ENCODE measurements at regions not wholly inside any gene's neighbourhood (a gene's known extent, or its start where the extent isn't known, plus 50 kb on each side); places are given as distances from the start of the nearest gene placed in this dataset.
A peak's percentile ranks its signal among the peaks of the same experiment; 100 is the strongest.
"Not testable (repeated sequence)": the region's sequence is repeated elsewhere in the genome, so short reads cannot be mapped to it uniquely, and the experiment has no call there.

GRCh38 chr6:47180633-47181032 lies 129.1 kb downstream of the TNFRSF21 start:
- Histone ChIP-seq H3K4me3 (ENCODE audit: low read length) (no peak overlapping the region), H3K27ac (ENCODE audit: low read length) (no peak overlapping the region), H3K4me1 (ENCODE audit: control insufficient read depth, insufficient read depth, low read length) (no peaks in the 10 kb centered on the region), H3K27me3 (ENCODE audit: control insufficient read depth, insufficient read depth) (no peaks in the 10 kb centered on the region), H3K9me3 (ENCODE audit: control insufficient read depth, low read length) (no peaks in the 10 kb centered on the region)
- WGBS: 91% methylated on average over 2 of the region's 2 CpGs
- DNase-seq (no peak), ATAC-seq (no peak)
- intact Hi-C loops (cut with DNase I): no loop called here

DNA sequence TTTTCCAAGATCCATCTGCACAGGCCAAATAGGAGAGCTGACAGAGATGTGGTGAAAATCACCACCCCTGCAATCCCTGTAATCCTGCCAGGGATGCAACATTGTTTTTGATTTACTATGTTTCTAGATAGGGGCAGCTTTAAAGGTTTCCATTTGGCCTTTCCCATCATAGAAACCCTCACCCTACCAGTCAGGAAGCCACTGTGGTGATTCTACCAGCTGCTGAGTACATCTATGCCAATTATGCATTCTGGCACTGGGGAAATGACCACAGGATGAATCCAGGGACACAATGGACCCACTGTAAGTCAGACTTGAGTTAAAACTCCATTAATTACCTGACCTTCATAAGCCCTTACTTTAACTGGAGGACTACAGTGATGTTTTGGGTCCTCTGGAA lies 130.4 kb downstream of the TNFRSF21 start:
- Histone ChIP-seq H3K9me3 (ENCODE audit: control insufficient read depth, low read length) (no peaks in the 10 kb centered on the region), H3K27ac (ENCODE audit: low read length) (no peak overlapping the region), H3K27me3 (ENCODE audit: control insufficient read depth, insufficient read depth) (no peaks in the 10 kb centered on the region), H3K4me3 (ENCODE audit: low read length) (no peak overlapping the region), H3K4me1 (ENCODE audit: control insufficient read depth, insufficient read depth, low read length) (no peaks in the 10 kb centered on the region)
- intact Hi-C loops (cut with DNase I): no loop called here
- ATAC-seq (no peak), DNase-seq (no peak)

GRCh38 chr6:47175656-47176055 lies 133.5 kb upstream of the ADGRF1 start:
- Histone ChIP-seq H3K9me3 (ENCODE audit: control insufficient read depth, low read length) (no peaks in the 10 kb centered on the region), H3K27ac (ENCODE audit: low read length) (no peak overlapping the region), H3K27me3 (ENCODE audit: control insufficient read depth, insufficient read depth) (no peaks in the 10 kb centered on the region), H3K4me3 (ENCODE audit: low read length) (no peak overlapping the region), H3K4me1 (ENCODE audit: control insufficient read depth, insufficient read depth, low read length) (no peaks in the 10 kb centered on the region)
- ATAC-seq: peak in 1 of 2 donors; percentile 43
- 72% methylated on average over 3 of the region's 3 CpGs for WGBS
- intact Hi-C loops (cut with DNase I): no loop called here
- DNase-seq: no peak

DNA sequence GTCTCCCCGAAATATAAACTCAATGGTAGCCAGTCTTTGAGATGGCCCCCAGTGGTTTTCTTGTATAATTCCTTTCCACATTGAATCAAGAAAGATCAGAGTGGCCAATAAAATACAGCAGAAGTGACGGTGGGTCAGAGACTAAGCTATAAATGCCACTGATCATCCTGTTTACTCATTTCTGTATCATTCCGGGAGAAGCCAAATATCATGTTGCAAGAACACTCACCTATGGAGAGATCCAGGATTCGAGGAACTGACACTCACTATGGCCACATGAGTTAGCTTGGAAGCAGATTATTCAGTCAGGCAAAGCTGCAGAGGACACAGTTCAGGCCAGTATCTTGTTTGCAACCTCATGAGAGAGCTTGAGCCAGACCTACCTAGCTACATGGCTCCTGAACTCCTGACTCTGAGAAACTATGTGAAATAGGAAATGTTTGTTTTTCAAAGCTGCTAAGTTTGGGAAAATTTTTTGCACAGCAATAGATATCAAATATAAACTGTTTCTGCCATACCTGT lies 132.4 kb upstream of the ADGRF1 start:
- ATAC-seq (no peak), DNase-seq (no peak)
- Histone ChIP-seq H3K9me3 (ENCODE audit: control insufficient read depth, low read length) (no peaks in the 10 kb centered on the region), H3K27ac (ENCODE audit: low read length) (no peak overlapping the region), H3K4me1 (ENCODE audit: control insufficient read depth, insufficient read depth, low read length) (no peaks in the 10 kb centered on the region), H3K4me3 (ENCODE audit: low read length) (no peak overlapping the region), H3K27me3 (ENCODE audit: control insufficient read depth, insufficient read depth) (no peaks in the 10 kb centered on the region)
- intact Hi-C loops (cut with DNase I): no loop called here
- WGBS: 86% methylated on average over 4 of the region's 4 CpGs

DNA sequence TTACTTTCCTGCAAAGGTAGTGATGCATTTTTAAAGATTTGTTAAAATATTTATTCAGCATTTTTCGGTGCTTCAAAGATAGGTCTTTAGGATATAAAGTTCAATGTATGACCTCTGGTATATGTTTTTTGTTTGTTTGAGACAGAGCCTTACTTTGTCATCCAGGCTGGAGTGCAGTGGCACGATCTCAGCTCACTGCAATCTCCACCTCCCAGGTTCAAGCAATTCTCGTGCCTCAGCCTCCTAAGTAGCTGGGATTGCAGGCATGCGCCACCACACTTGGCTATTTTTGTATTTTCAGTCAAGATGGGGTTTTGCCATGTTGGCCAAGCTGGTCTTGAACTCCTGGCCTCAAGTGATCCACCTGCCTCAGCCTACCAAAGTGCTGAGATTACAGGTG lies 131.9 kb upstream of the ADGRF1 start:
- intact Hi-C loops (cut with DNase I); DNase-seq; H3K27ac ChIP-seq (ENCODE audit: low read length); ATAC-seq; H3K9me3 ChIP-seq (ENCODE audit: control insufficient read depth, low read length); H3K4me1 ChIP-seq (ENCODE audit: control insufficient read depth, insufficient read depth, low read length); H3K27me3 ChIP-seq (ENCODE audit: control insufficient read depth, insufficient read depth); H3K4me3 ChIP-seq (ENCODE audit: low read length): not testable (repeated sequence)
- 86% methylated on average over 4 of the region's 4 CpGs for WGBS

DNA sequence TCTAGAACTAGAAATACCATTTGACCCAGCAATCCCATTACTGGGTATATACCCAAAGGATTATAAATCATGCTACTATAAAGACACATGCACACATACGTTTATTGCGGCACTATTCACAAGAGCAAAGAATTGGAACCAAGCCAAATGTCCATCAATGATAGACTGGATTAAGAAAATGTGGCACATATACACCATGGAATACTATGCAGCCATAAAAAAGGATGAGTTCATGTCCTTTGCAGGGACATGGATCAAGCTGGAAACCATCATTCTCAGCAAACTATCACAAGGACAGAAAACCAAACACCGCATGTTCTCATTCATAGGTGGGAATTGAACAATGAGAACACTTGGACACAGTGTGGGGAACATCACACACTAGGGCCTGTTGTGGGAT lies 131.0 kb upstream of the ADGRF1 start:
- DNase-seq; ATAC-seq; intact Hi-C loops (cut with DNase I); H3K9me3 ChIP-seq (ENCODE audit: control insufficient read depth, low read length); H3K27me3 ChIP-seq (ENCODE audit: control insufficient read depth, insufficient read depth); H3K4me1 ChIP-seq (ENCODE audit: control insufficient read depth, insufficient read depth, low read length); H3K4me3 ChIP-seq (ENCODE audit: low read length); H3K27ac ChIP-seq (ENCODE audit: low read length): not testable (repeated sequence)
- 89% methylated on average over 3 of the region's 3 CpGs for WGBS

DNA sequence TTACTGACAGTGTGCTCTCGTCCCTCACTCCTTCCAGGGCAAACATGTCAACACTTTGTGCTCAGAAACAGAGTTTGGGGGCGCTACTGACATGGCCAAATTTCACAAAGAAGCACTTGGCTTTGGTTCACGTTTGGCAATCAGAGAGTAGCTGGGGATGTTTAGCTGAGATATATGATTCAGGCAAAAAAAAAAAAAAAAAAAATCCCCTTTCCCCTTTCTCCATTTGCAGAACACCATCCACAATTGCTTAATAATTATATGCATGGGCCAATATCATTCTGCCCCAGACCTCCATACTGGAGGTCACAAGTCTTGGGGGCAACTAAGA lies 128.4 kb upstream of the ADGRF1 start:
- H3K27ac ChIP-seq (ENCODE audit: low read length): no peak overlapping the region
- WGBS: 54% methylated on average over 3 of the region's 3 CpGs
- no peaks in the 10 kb centered on the region for H3K9me3 ChIP-seq (ENCODE audit: control insufficient read depth, low read length)
- no peak overlapping the region for H3K4me3 ChIP-seq (ENCODE audit: low read length)
- H3K4me1 ChIP-seq (ENCODE audit: control insufficient read depth, insufficient read depth, low read length): no peaks in the 10 kb centered on the region
- no peaks in the 10 kb centered on the region for H3K27me3 ChIP-seq (ENCODE audit: control insufficient read depth, insufficient read depth)
- DNase-seq (no peak), ATAC-seq (no peak)
- intact Hi-C loops (cut with DNase I): no loop called here

- no peak for DNase-seq
- 73% methylated on average over 1 of the region's 1 CpG for WGBS
- H3K4me3 ChIP-seq (ENCODE audit: low read length): no peak overlapping the region
- no peak overlapping the region for H3K27ac ChIP-seq (ENCODE audit: low read length)
- H3K27me3 ChIP-seq (ENCODE audit: control insufficient read depth, insufficient read depth): no peaks in the 10 kb centered on the region
- H3K4me1 ChIP-seq (ENCODE audit: control insufficient read depth, insufficient read depth, low read length): no peaks in the 10 kb centered on the region
- peak; percentile 78 to 84 for ATAC-seq
- intact Hi-C loops (cut with DNase I): no loop called here
- H3K9me3 ChIP-seq (ENCODE audit: control insufficient read depth, low read length): no peaks in the 10 kb centered on the region
These were observed 127.9 kb upstream of the ADGRF1 start for GRCh38 chr6:47169785-47170616.

- Histone ChIP-seq H3K9me3 (ENCODE audit: control insufficient read depth, low read length) (no peaks in the 10 kb centered on the region), H3K4me3 (ENCODE audit: low read length) (no peak overlapping the region), H3K4me1 (ENCODE audit: control insufficient read depth, insufficient read depth, low read length) (no peaks in the 10 kb centered on the region), H3K27me3 (ENCODE audit: control insufficient read depth, insufficient read depth) (no peaks in the 10 kb centered on the region), H3K27ac (ENCODE audit: low read length) (no peak overlapping the region)
- peak in 2 of 3 donors; percentile 60 to 65 for DNase-seq
- ATAC-seq: peak; percentile 81 to 89
- WGBS: 55% methylated on average over 2 of the region's 2 CpGs
- intact Hi-C loops (cut with DNase I): no loop called here
These were observed 126.0 kb upstream of the ADGRF1 start for GRCh38 chr6:47168180-47168579.

DNA sequence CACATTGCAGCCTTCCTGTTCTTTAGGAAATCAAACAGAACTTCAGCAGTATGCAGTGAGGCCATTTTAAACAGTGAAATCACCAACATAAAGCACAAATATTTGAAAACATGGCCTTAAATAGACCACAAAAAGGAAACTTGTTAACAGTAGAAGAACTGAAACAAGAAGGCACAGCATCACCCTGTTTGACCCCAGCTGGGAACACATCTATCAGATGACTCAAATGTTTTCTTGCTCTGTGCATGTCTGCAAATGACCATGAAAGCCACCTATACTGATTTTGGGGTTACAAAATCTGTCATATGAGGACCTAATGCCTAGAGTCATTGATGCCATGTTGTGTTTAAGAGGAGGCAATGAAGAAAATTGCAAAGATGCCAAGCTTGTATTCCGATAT lies 123.8 kb upstream of the ADGRF1 start:
- no peak overlapping the region for H3K4me3 ChIP-seq (ENCODE audit: low read length)
- WGBS: 95% methylated on average over 1 of the region's 1 CpG
- intact Hi-C loops (cut with DNase I): no loop called here
- H3K27me3 ChIP-seq (ENCODE audit: control insufficient read depth, insufficient read depth): no peaks in the 10 kb centered on the region
- no peak for ATAC-seq
- no peak for DNase-seq
- H3K9me3 ChIP-seq (ENCODE audit: control insufficient read depth, low read length): no peaks in the 10 kb centered on the region
- H3K4me1 ChIP-seq (ENCODE audit: control insufficient read depth, insufficient read depth, low read length): no peaks in the 10 kb centered on the region
- no peak overlapping the region for H3K27ac ChIP-seq (ENCODE audit: low read length)

- intact Hi-C loops (cut with DNase I): no loop called here
- Histone ChIP-seq H3K9me3 (ENCODE audit: control insufficient read depth, low read length) (no peaks in the 10 kb centered on the region), H3K4me1 (ENCODE audit: control insufficient read depth, insufficient read depth, low read length) (no peaks in the 10 kb centered on the region), H3K27me3 (ENCODE audit: control insufficient read depth, insufficient read depth) (no peaks in the 10 kb centered on the region), H3K27ac (ENCODE audit: low read length) (no peak overlapping the region), H3K4me3 (ENCODE audit: low read length) (no peak overlapping the region)
- ATAC-seq: no peak
- no peak for DNase-seq
These were observed 122.7 kb upstream of the ADGRF1 start for GRCh38 chr6:47164877-47165276.

DNA sequence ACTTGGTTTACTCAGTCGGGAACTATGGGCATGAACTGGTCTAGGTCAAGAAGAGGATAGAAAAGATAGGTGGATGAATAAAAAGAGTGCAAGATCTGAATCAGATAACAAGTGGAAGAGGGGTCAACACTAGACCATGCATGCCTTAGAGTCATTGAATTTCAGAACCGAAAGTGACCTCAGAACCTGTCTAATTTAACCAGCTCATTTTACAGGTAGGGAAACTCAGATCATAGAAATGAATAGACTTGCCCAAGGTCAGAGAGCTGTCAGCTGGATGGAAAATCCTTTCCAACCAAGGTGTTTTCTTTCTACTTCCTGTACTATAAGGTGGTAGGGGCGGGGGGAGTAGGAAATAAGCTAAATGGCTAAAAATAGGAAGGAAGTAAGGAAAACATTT lies 121.4 kb upstream of the ADGRF1 start:
- ATAC-seq: no peak
- Histone ChIP-seq H3K27ac (ENCODE audit: low read length) (no peak overlapping the region), H3K4me3 (ENCODE audit: low read length) (no peak overlapping the region), H3K27me3 (ENCODE audit: control insufficient read depth, insufficient read depth) (no peaks in the 10 kb centered on the region), H3K4me1 (ENCODE audit: control insufficient read depth, insufficient read depth, low read length) (no peaks in the 10 kb centered on the region), H3K9me3 (ENCODE audit: control insufficient read depth, low read length) (no peaks in the 10 kb centered on the region)
- DNase-seq: no peak
- intact Hi-C loops (cut with DNase I): no loop called here
- 74% methylated on average over 3 of the region's 3 CpGs for WGBS
